Fibroblast of lung (primary cell): ENCODE measurements at regions not wholly inside any gene's neighbourhood (a gene's known extent, or its start where the extent isn't known, plus 50 kb on each side); places are given as distances from the start of the nearest gene placed in this dataset.

Source experiments
- EZH2 ChIP-seq: IDR thresholded peaks from 2 replicates; pipeline ENCODE4 v1.5.1; 2012; ENCODE audit warnings: low read length, control low read depth, mild to moderate bottlenecking; ENCODE audit errors: missing control alignments
- TF ChIP-seq, protein P1 (sequence below), 2 donors: IDR thresholded peaks in 1 of 2; conservative IDR thresholded peaks in 1 of 2; 1 replicate in 1 of 2; 2 replicates in 1 of 2; pipeline ENCODE4 v1.5.1; 2011 to 2012; ENCODE audit warnings: low read length in 2 of 2, control low read depth in 1 of 2, inconsistent platforms in 1 of 2, low read depth in 1 of 2, mild to moderate bottlenecking in 1 of 2

DNA sequence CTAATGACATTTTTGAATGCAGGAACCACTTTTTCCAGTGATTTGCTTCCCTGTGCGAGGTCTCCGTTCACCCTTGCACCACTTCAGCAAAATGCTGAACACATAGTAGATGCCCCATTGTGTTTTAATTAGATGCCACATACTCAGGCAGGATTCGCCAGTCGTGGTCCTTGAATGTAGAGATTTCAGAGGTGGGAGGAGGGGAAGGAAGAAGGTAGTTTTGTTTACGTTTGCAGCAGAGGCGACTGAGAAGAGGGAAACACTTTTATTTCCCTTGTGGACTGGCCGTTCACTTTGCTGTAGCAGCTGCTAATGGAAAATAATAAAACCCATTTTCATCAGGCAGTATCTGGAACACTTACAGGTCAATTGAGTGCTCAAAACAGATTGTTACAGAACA lies 262.8 kb upstream of the TBL1XR1 start:
- TF ChIP-seq, protein P1, sequence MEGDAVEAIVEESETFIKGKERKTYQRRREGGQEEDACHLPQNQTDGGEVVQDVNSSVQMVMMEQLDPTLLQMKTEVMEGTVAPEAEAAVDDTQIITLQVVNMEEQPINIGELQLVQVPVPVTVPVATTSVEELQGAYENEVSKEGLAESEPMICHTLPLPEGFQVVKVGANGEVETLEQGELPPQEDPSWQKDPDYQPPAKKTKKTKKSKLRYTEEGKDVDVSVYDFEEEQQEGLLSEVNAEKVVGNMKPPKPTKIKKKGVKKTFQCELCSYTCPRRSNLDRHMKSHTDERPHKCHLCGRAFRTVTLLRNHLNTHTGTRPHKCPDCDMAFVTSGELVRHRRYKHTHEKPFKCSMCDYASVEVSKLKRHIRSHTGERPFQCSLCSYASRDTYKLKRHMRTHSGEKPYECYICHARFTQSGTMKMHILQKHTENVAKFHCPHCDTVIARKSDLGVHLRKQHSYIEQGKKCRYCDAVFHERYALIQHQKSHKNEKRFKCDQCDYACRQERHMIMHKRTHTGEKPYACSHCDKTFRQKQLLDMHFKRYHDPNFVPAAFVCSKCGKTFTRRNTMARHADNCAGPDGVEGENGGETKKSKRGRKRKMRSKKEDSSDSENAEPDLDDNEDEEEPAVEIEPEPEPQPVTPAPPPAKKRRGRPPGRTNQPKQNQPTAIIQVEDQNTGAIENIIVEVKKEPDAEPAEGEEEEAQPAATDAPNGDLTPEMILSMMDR (conservative IDR thresholded peaks at IDR 0.05 in 1 of 2, IDR thresholded peaks at IDR 0.05 in 1 of 2; ENCODE audit: low read depth in 1 of 2, low read length in 2 of 2): no peak
- TF ChIP-seq EZH2: no peak
